Suprapubic skin (tissue), 4 donors: ENCODE measurements at regions not wholly inside any gene's neighbourhood (a gene's known extent, or its start where the extent isn't known, plus 50 kb on each side); places are given as distances from the start of the nearest gene placed in this dataset.

Experiments
- CTCF ChIP-seq, 2 donors: fragments of 200-600 bp in 1 of 2; fragments of 450-650 bp in 1 of 2; sonication (generic) in 1 of 2; IDR thresholded peaks; one replicate each; pipeline ENCODE4 v1.5.1; 2016 to 2019; ENCODE audit warnings: antibody characterized with exemption in 2 of 2, mild to moderate bottlenecking in 1 of 2, moderate library complexity in 1 of 2
- EP300 ChIP-seq: sonication (generic); formaldehyde crosslinking; IDR thresholded peaks from one replicate; pipeline ENCODE4 v1.6.1; 2017; ENCODE audit warnings: antibody characterized with exemption
- POLR2A ChIP-seq, 2 donors: fragments of 450-650 bp; IDR thresholded peaks; one replicate each; pipeline ENCODE4 v1.6.1; 2017; ENCODE audit warnings: antibody characterized with exemption in 2 of 2, mild to moderate bottlenecking in 2 of 2, moderate library complexity in 2 of 2
- POLR2AphosphoS5 ChIP-seq, 3 donors: sonication (generic); formaldehyde crosslinking; IDR thresholded peaks; one replicate each; pipeline ENCODE4 v1.6.1; 2017; ENCODE audit warnings: antibody characterized with exemption in 3 of 3

- no peak for TF ChIP-seq CTCF (IDR thresholded peaks at IDR 0.05)
- TF ChIP-seq POLR2A (IDR thresholded peaks at IDR 0.05) = no peak
- TF ChIP-seq POLR2AphosphoS5 (IDR thresholded peaks at IDR 0.05) = no peak
- no peak for TF ChIP-seq EP300
These were observed 165.4 kb upstream of the SPOPL start for GRCh38 chr2:138336146-138336545.
